ENCODE measurements at regions not wholly inside any gene's neighbourhood (a gene's known extent, or its start where the extent isn't known, plus 50 kb on each side); places are given as distances from the start of the nearest gene placed in this dataset.

- H2BK20ac ChIP-seq (ENCODE audit: low read depth, low read length): no peak overlapping the region
- intact Hi-C loops (cut with micrococcal nuclease): no loop called here
- no peaks in the 10 kb centered on the region for H3K36me3 ChIP-seq (ENCODE audit: control insufficient read depth, insufficient read depth, low read length)
- H3K4ac ChIP-seq (ENCODE audit: low read depth, low read length): no peak overlapping the region
- no peak overlapping the region for H3K9ac ChIP-seq (ENCODE audit: low read depth, low read length)
- no peak overlapping the region for H4K8ac ChIP-seq (ENCODE audit: low read depth in 2 of 2, low read length in 2 of 2)
- no peak overlapping the region for H3K23ac ChIP-seq (ENCODE audit: low read depth, low read length)
- H4K20me1 ChIP-seq (ENCODE audit: insufficient read depth, low read length): no peaks in the 10 kb centered on the region
- no CpG with 5 or more reads among the region's 1 CpG for whole genome bisulfite sequencing, 2 experiments (ENCODE audit: extremely low coverage in 2 of 2, insufficient read length in 1 of 2)
- H2BK5ac ChIP-seq (ENCODE audit: low read depth, low read length, poor library complexity, severe bottlenecking): no peak overlapping the region
- H4K5ac ChIP-seq (ENCODE audit: low read depth, low read length): no peak overlapping the region
- no peak overlapping the region for H3K14ac ChIP-seq (replicated peaks; ENCODE audit: low read depth, low read length)
- H3K4me1 ChIP-seq (ENCODE audit: control insufficient read depth, insufficient read depth, low read length): no peaks in the 10 kb centered on the region
- H3K18ac ChIP-seq (ENCODE audit: low read depth, low read length): no peak overlapping the region
- dilution Hi-C loops (cut with HindIII; ENCODE audit: low sequenced_read_pairs, unreplicated experiment): no loop called here
- no peak for ATAC-seq (ENCODE audit: low read depth)
- no peak overlapping the region for H3K56ac ChIP-seq (ENCODE audit: extremely low read depth, insufficient read depth, low read length)
- H2AK5ac ChIP-seq (ENCODE audit: low read depth, low read length): no peak overlapping the region
- H2BK120ac ChIP-seq (ENCODE audit: low read depth, low read length): no peak overlapping the region
- in situ Hi-C loops (cut with MboI; ENCODE audit: low sequenced_read_pairs): loop anchor here (25.0 kb wide), 1 partner anchor 1176 kb away; no protein-coding TSS in a partner anchor
- H4K91ac ChIP-seq (ENCODE audit: insufficient read depth, low read depth, low read length): no peak overlapping the region
- BruUV-seq (replicated peaks): no TSS peak
- no peak overlapping the region for H2AK9ac ChIP-seq (replicated peaks; ENCODE audit: low read depth, low read length, poor library complexity)
- H3K27ac ChIP-seq (ENCODE audit: insufficient read depth, low read length): no peak overlapping the region
- ChIA-PET POLR2A (ENCODE audit: unreplicated experiment) (no interaction called here), CTCF (no interaction called here)
- TF ChIP-seq CEBPB (IDR thresholded peaks at IDR 0.05; ENCODE audit: low read depth, low read length): no peak
- TF ChIP-seq USF2 (IDR thresholded peaks at IDR 0.05; ENCODE audit: low read depth, low read length): no peak
- no peak for TF ChIP-seq ELK1 (IDR thresholded peaks at IDR 0.05; ENCODE audit: borderline replicate concordance, low read depth, low read length)
- no peak for TF ChIP-seq MAFK (IDR thresholded peaks at IDR 0.05; ENCODE audit: low read depth, low read length)
- no peak for TF ChIP-seq POLR2A (IDR thresholded peaks at IDR 0.05; ENCODE audit: low read depth, low read length)
- no peak for TF ChIP-seq RFX5 (IDR thresholded peaks at IDR 0.05; ENCODE audit: low read depth, low read length)
- TF ChIP-seq SMC3 (IDR thresholded peaks at IDR 0.05; ENCODE audit: low read depth, low read length): no peak
- no peak for TF ChIP-seq NFE2L2 (IDR thresholded peaks at IDR 0.05; ENCODE audit: low read depth, low read length)
- no peak for TF ChIP-seq BHLHE40 (IDR thresholded peaks at IDR 0.05; ENCODE audit: low read depth, low read length)
- no peak for TF ChIP-seq MXI1 (IDR thresholded peaks at IDR 0.05; ENCODE audit: borderline replicate concordance, low read depth, low read length)
- TF ChIP-seq CTCF (conservative IDR thresholded peaks at IDR 0.05; ENCODE audit: low read depth, low read length): no peak
- TF ChIP-seq MAZ (IDR thresholded peaks at IDR 0.05; ENCODE audit: borderline replicate concordance, low read depth, low read length): no peak
- TF ChIP-seq RCOR1 (IDR thresholded peaks at IDR 0.05; ENCODE audit: insufficient replicate concordance, low read length): no peak
- TF ChIP-seq FOS (IDR thresholded peaks at IDR 0.05; ENCODE audit: low read depth, low read length): no peak
- TF ChIP-seq RAD21 (IDR thresholded peaks at IDR 0.05; ENCODE audit: low read length): no peak
- no peak overlapping the region for H2BK15ac ChIP-seq (ENCODE audit: low read depth, low read length)
- no peak overlapping the region for H3K4me3 ChIP-seq (ENCODE audit: insufficient read depth, low read depth, low read length)
- no peaks in the 10 kb centered on the region for H3K9me3 ChIP-seq (ENCODE audit: control insufficient read depth, insufficient read depth, low read length)
- peaks cover 2% of the 10 kb centered on the region; the same call in 1 of the 2 replicates for H3K27me3 ChIP-seq (ENCODE audit: control insufficient read depth, insufficient read depth, low read length)
- no peaks in the 10 kb centered on the region for H3K9me1 ChIP-seq (ENCODE audit: insufficient read depth, low read length)
- DNase-seq: no peak
- no peak overlapping the region for H3K4me2 ChIP-seq (ENCODE audit: low read depth, low read length)
- H3K79me1 ChIP-seq (ENCODE audit: low read depth in 1 of 2, low read length in 2 of 2): no peaks in the 10 kb centered on the region
- H2AFZ ChIP-seq (replicated peaks; ENCODE audit: low read length, poor library complexity): no peak overlapping the region
These were observed 107.3 kb upstream of the ZNF507 start for GRCh38 chr19:32238076-32238475.

Data from IMR-90 (cell line).